ENCODE measurements at regions not wholly inside any gene's neighbourhood (a gene's known extent, or its start where the extent isn't known, plus 50 kb on each side); places are given as distances from the start of the nearest gene placed in this dataset.

- Histone ChIP-seq H3K4me2 (ENCODE audit: low read length) (no peak overlapping the region), H3K36me3 (ENCODE audit: control insufficient read depth, low read length) (no peaks in the 10 kb centered on the region), H3K9me2 (replicated peaks; ENCODE audit: control insufficient read depth, low read length) (no peaks in the 10 kb centered on the region), H3K9me3 (ENCODE audit: control insufficient read depth, insufficient read depth, low read length) (no peaks in the 10 kb centered on the region), H3K4me1 (ENCODE audit: control insufficient read depth, low read length) (no peaks in the 10 kb centered on the region), H3K27me3 (ENCODE audit: control insufficient read depth, low read length) (no peaks in the 10 kb centered on the region), H3K79me2 (ENCODE audit: control insufficient read depth, low read length) (no peaks in the 10 kb centered on the region), H4K20me1 (ENCODE audit: control insufficient read depth, insufficient read depth, low read depth, low read length) (no peaks in the 10 kb centered on the region), H3K27ac (ENCODE audit: low read depth, low read length) (no peak overlapping the region), H3F3A (ENCODE audit: control insufficient read depth, insufficient read depth) (no peaks in the 10 kb centered on the region), H3K4me3 (ENCODE audit: low read length) (no peak overlapping the region)
- TF ChIP-seq CTCF (IDR thresholded peaks at IDR 0.05; ENCODE audit: low read depth, low read length, poor library complexity, severe bottlenecking) (no peak), EZH2phosphoT487 (IDR thresholded peaks at IDR 0.05; ENCODE audit: borderline replicate concordance, low read length) (no peak)
Measured at GRCh38 chr2:2735041-2735440, 404.0 kb upstream of the MYT1L start.

GRCh38 chr2:2734308-2734707 is 403.2 kb upstream of the MYT1L start:
- Histone ChIP-seq H3K79me2 (ENCODE audit: control insufficient read depth, low read length) (no peaks in the 10 kb centered on the region), H3K27ac (ENCODE audit: low read depth, low read length) (no peak overlapping the region), H3K4me3 (ENCODE audit: low read length) (no peak overlapping the region), H3K4me1 (ENCODE audit: control insufficient read depth, low read length) (no peaks in the 10 kb centered on the region), H3F3A (ENCODE audit: control insufficient read depth, insufficient read depth) (no peaks in the 10 kb centered on the region), H3K4me2 (ENCODE audit: low read length) (no peak overlapping the region), H3K9me2 (replicated peaks; ENCODE audit: control insufficient read depth, low read length) (no peaks in the 10 kb centered on the region), H3K9me3 (ENCODE audit: control insufficient read depth, insufficient read depth, low read length) (no peaks in the 10 kb centered on the region), H4K20me1 (ENCODE audit: control insufficient read depth, insufficient read depth, low read depth, low read length) (no peaks in the 10 kb centered on the region), H3K36me3 (ENCODE audit: control insufficient read depth, low read length) (no peaks in the 10 kb centered on the region), H3K27me3 (ENCODE audit: control insufficient read depth, low read length) (no peaks in the 10 kb centered on the region)
- no peak for TF ChIP-seq CTCF (IDR thresholded peaks at IDR 0.05; ENCODE audit: low read depth, low read length, poor library complexity, severe bottlenecking)
- no peak for TF ChIP-seq EZH2phosphoT487 (IDR thresholded peaks at IDR 0.05; ENCODE audit: borderline replicate concordance, low read length)

GRCh38 chr2:2733818-2734217 is 402.7 kb upstream of the MYT1L start:
- H3K79me2 ChIP-seq (ENCODE audit: control insufficient read depth, low read length), result no peaks in the 10 kb centered on the region
- H3K9me2 ChIP-seq (replicated peaks; ENCODE audit: control insufficient read depth, low read length), result no peaks in the 10 kb centered on the region
- no peaks in the 10 kb centered on the region for H3F3A ChIP-seq (ENCODE audit: control insufficient read depth, insufficient read depth)
- no peaks in the 10 kb centered on the region for H3K4me1 ChIP-seq (ENCODE audit: control insufficient read depth, low read length)
- no peaks in the 10 kb centered on the region for H3K9me3 ChIP-seq (ENCODE audit: control insufficient read depth, insufficient read depth, low read length)
- H3K4me2 ChIP-seq (ENCODE audit: low read length), result no peak overlapping the region
- H3K4me3 ChIP-seq (ENCODE audit: low read length), result no peak overlapping the region
- H3K27ac ChIP-seq (ENCODE audit: low read depth, low read length), result no peak overlapping the region
- TF ChIP-seq EZH2phosphoT487 (IDR thresholded peaks at IDR 0.05; ENCODE audit: borderline replicate concordance, low read length), result no peak
- no peak for TF ChIP-seq CTCF (IDR thresholded peaks at IDR 0.05; ENCODE audit: low read depth, low read length, poor library complexity, severe bottlenecking)
- H3K27me3 ChIP-seq (ENCODE audit: control insufficient read depth, low read length), result no peaks in the 10 kb centered on the region
- no peaks in the 10 kb centered on the region for H4K20me1 ChIP-seq (ENCODE audit: control insufficient read depth, insufficient read depth, low read depth, low read length)
- H3K36me3 ChIP-seq (ENCODE audit: control insufficient read depth, low read length), result no peaks in the 10 kb centered on the region

All from DOHH2 (cell line).